ENCODE measurements at regions not wholly inside any gene's neighbourhood (a gene's known extent, or its start where the extent isn't known, plus 50 kb on each side); places are given as distances from the start of the nearest gene placed in this dataset.

DNA sequence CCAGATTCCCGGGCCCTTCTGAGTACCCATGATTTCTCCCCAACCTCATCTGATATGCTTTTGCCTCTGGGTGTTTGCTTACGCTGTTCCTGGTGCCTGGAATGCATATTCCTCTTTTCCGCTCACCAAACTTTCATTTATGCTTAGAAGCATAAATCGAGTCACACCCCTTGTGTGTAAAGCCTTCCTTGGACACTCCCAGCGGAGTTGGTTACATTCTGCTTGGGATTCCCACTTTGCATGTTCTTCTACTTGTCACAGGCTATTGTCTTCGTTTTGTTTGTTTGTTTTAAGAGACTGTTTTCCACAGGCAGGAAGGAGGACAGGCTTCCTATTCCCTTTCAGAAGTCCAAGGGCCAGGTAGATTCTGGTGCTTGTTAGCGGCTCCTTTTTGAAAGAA, 76.5 kb downstream of the SEC61B start:
- TF ChIP-seq, protein P1, sequence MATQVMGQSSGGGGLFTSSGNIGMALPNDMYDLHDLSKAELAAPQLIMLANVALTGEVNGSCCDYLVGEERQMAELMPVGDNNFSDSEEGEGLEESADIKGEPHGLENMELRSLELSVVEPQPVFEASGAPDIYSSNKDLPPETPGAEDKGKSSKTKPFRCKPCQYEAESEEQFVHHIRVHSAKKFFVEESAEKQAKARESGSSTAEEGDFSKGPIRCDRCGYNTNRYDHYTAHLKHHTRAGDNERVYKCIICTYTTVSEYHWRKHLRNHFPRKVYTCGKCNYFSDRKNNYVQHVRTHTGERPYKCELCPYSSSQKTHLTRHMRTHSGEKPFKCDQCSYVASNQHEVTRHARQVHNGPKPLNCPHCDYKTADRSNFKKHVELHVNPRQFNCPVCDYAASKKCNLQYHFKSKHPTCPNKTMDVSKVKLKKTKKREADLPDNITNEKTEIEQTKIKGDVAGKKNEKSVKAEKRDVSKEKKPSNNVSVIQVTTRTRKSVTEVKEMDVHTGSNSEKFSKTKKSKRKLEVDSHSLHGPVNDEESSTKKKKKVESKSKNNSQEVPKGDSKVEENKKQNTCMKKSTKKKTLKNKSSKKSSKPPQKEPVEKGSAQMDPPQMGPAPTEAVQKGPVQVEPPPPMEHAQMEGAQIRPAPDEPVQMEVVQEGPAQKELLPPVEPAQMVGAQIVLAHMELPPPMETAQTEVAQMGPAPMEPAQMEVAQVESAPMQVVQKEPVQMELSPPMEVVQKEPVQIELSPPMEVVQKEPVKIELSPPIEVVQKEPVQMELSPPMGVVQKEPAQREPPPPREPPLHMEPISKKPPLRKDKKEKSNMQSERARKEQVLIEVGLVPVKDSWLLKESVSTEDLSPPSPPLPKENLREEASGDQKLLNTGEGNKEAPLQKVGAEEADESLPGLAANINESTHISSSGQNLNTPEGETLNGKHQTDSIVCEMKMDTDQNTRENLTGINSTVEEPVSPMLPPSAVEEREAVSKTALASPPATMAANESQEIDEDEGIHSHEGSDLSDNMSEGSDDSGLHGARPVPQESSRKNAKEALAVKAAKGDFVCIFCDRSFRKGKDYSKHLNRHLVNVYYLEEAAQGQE (IDR thresholded peaks at IDR 0.05; ENCODE audit: insufficient replicate concordance, low read depth): no peak
- TF ChIP-seq, protein P2, sequence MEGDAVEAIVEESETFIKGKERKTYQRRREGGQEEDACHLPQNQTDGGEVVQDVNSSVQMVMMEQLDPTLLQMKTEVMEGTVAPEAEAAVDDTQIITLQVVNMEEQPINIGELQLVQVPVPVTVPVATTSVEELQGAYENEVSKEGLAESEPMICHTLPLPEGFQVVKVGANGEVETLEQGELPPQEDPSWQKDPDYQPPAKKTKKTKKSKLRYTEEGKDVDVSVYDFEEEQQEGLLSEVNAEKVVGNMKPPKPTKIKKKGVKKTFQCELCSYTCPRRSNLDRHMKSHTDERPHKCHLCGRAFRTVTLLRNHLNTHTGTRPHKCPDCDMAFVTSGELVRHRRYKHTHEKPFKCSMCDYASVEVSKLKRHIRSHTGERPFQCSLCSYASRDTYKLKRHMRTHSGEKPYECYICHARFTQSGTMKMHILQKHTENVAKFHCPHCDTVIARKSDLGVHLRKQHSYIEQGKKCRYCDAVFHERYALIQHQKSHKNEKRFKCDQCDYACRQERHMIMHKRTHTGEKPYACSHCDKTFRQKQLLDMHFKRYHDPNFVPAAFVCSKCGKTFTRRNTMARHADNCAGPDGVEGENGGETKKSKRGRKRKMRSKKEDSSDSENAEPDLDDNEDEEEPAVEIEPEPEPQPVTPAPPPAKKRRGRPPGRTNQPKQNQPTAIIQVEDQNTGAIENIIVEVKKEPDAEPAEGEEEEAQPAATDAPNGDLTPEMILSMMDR (IDR thresholded peaks at IDR 0.05; ENCODE audit: insufficient read depth, low read length): no peak

All from HL-60 (cell line).